Caco-2 (cell line): ENCODE measurements at regions not wholly inside any gene's neighbourhood (a gene's known extent, or its start where the extent isn't known, plus 50 kb on each side); places are given as distances from the start of the nearest gene placed in this dataset.

ENCODE experiments used
- BruUV-seq: library from RNA; stranded (reverse); fragments of 400-500 nt; replicated peaks from 2 replicates; lab custom pipeline; 2021; lab: Mats Ljungman, UMichigan
- CTCF ChIA-PET: fragments of 300-600 bp; sonication (Branson Sonifier 250); formaldehyde crosslinking; loops from one replicate; lab custom pipeline; 2022; ENCODE audit warnings: antibody characterized with exemption; lab: Charles Lee
- POLR2A ChIA-PET: fragments of 300-600 bp; sonication (Branson Sonifier 250); formaldehyde crosslinking; loops from one replicate; lab custom pipeline; 2022; ENCODE audit warnings: antibody characterized with exemption; lab: Charles Lee
- DNase-seq, 2 experiments: peaks; one replicate each; pipeline versions ENCODE4 v3.0.0 to v3.0.0-alpha.2; 2020 to 2022
- H3K27me3 ChIP-seq: replicated peaks from 2 replicates; pipeline ENCODE4 v1.6.0; 2011; ENCODE audit warnings: low read length; ENCODE audit not compliant: control insufficient read depth, insufficient read depth
- H3K36me3 ChIP-seq: 2 replicates; pipeline ENCODE4 v1.5.1; 2011; ENCODE audit warnings: low read length; ENCODE audit not compliant: control insufficient read depth, insufficient read depth
- H3K4me1 ChIP-seq: fragments of 250-450 bp; sonication (Bioruptor Pico); 2 replicates; pipeline ENCODE4 v1.5.1; 2020; ENCODE audit warnings: mild to moderate bottlenecking
- H3K4me3 ChIP-seq: 2 replicates; pipeline ENCODE4 v1.5.1; 2011; ENCODE audit warnings: low read depth, mild to moderate bottlenecking, control low read depth, low read length
- H3K9me3 ChIP-seq: fragments of 250-450 bp; sonication (Bioruptor Pico); 2 replicates; pipeline ENCODE4 v1.5.1; 2020; ENCODE audit warnings: mild to moderate bottlenecking, moderate library complexity
- H3K27ac Mint-ChIP-seq: one replicate; pipeline ENCODE4 v1.8.0; 2022; ENCODE audit warnings: mixed read lengths; ENCODE audit not compliant: unreplicated experiment
- H3K27me3 Mint-ChIP-seq: one replicate; pipeline ENCODE4 v1.8.0; 2022; ENCODE audit warnings: mixed read lengths; ENCODE audit not compliant: insufficient read depth, unreplicated experiment
- H3K36me3 Mint-ChIP-seq: one replicate; pipeline ENCODE4 v1.8.0; 2022; ENCODE audit warnings: mild to moderate bottlenecking, mixed read lengths; ENCODE audit not compliant: insufficient read depth, unreplicated experiment
- H3K4me1 Mint-ChIP-seq: one replicate; pipeline ENCODE4 v1.8.0; 2022; ENCODE audit warnings: low read depth, mixed read lengths; ENCODE audit not compliant: unreplicated experiment
- H3K4me3 Mint-ChIP-seq: one replicate; pipeline ENCODE4 v1.8.0; 2022; ENCODE audit warnings: mild to moderate bottlenecking, moderate library complexity, mixed read lengths; ENCODE audit not compliant: unreplicated experiment
- H3K9me3 Mint-ChIP-seq: one replicate; pipeline ENCODE4 v1.8.0; 2022; ENCODE audit warnings: mixed read lengths; ENCODE audit not compliant: unreplicated experiment
- intact Hi-C: fragments of 100-400 bp; cut with micrococcal nuclease; formaldehyde crosslinking; loops from one replicate; pipeline ENCODE4 v1.10.0; 2022; ENCODE audit not compliant: unreplicated experiment
- TF ChIP-seq, protein P1 (sequence below), 2 experiments: fragments of 200-600 bp in 1 of 2; IDR thresholded peaks; 1 replicate in 1 of 2; 2 replicates in 1 of 2; pipeline versions ENCODE4 v1.5.1 to v1.8.0; 2011 to 2022; ENCODE audit warnings: antibody characterized with exemption in 1 of 2, control low read depth in 1 of 2, inconsistent platforms in 1 of 2, low read depth in 1 of 2, low read length in 1 of 2, mild to moderate bottlenecking in 1 of 2, moderate library complexity in 1 of 2; ENCODE audit not compliant: insufficient read depth in 1 of 2, severe bottlenecking in 1 of 2, unreplicated experiment in 1 of 2

GRCh38 chr18:75116165-75116564, 92.8 kb downstream of the PTGR3 start:
- Mint-ChIP-seq H3K27ac (no peak overlapping the region), H3K4me3 (no peak overlapping the region), H3K27me3 (no peaks in the 10 kb centered on the region), H3K9me3 (no peaks in the 10 kb centered on the region), H3K4me1 (no peaks in the 10 kb centered on the region), H3K36me3 (no peaks in the 10 kb centered on the region)
- Histone ChIP-seq H3K9me3 (no peaks in the 10 kb centered on the region), H3K27me3 (no peaks in the 10 kb centered on the region), H3K4me3 (no peak overlapping the region), H3K4me1 (no peaks in the 10 kb centered on the region), H3K36me3 (no peaks in the 10 kb centered on the region)
- no TSS peak for BruUV-seq
- ChIA-PET CTCF (interaction anchor here (0.5 kb wide), 1 partner anchor 75 kb away, joined by 5 read pairs; no protein-coding TSS in a partner anchor), POLR2A (no interaction called here)
- TF ChIP-seq, protein P1, sequence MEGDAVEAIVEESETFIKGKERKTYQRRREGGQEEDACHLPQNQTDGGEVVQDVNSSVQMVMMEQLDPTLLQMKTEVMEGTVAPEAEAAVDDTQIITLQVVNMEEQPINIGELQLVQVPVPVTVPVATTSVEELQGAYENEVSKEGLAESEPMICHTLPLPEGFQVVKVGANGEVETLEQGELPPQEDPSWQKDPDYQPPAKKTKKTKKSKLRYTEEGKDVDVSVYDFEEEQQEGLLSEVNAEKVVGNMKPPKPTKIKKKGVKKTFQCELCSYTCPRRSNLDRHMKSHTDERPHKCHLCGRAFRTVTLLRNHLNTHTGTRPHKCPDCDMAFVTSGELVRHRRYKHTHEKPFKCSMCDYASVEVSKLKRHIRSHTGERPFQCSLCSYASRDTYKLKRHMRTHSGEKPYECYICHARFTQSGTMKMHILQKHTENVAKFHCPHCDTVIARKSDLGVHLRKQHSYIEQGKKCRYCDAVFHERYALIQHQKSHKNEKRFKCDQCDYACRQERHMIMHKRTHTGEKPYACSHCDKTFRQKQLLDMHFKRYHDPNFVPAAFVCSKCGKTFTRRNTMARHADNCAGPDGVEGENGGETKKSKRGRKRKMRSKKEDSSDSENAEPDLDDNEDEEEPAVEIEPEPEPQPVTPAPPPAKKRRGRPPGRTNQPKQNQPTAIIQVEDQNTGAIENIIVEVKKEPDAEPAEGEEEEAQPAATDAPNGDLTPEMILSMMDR (IDR thresholded peaks at IDR 0.05; ENCODE audit: insufficient read depth in 1 of 2, low read depth in 1 of 2, low read length in 1 of 2, severe bottlenecking in 1 of 2, unreplicated experiment in 1 of 2) = no peak
- no peak for DNase-seq
- intact Hi-C loops = no loop called here

DNA sequence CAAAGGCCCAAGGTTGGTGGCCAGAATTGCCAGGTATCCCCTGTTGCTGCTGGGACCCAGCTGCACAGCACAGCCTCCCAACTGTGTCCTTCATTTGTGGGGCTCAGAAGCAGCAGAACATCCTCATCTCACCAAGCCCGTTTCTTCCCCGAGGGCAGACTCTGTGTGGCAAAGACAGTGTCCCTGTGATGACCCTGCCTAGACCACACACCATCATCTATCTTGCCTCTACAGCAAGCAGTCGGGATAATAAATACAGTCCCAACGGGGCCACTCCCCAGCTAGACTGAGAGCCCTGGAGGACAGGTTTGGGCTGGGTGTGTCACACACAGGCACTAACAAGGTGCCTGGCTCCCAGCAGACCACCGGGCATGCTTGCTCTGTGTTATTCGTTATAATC, 93.4 kb downstream of the PTGR3 start:
- no peaks in the 10 kb centered on the region for H3K9me3 Mint-ChIP-seq
- Histone ChIP-seq H3K9me3 (no peaks in the 10 kb centered on the region), H3K4me3 (no peak overlapping the region), H3K27me3 (no peaks in the 10 kb centered on the region), H3K4me1 (no peaks in the 10 kb centered on the region), H3K36me3 (no peaks in the 10 kb centered on the region)
- no peaks in the 10 kb centered on the region for H3K36me3 Mint-ChIP-seq
- TF ChIP-seq, protein P1 (IDR thresholded peaks at IDR 0.05; ENCODE audit: insufficient read depth in 1 of 2, low read depth in 1 of 2, low read length in 1 of 2, severe bottlenecking in 1 of 2, unreplicated experiment in 1 of 2) = no peak
- intact Hi-C loops = no loop called here
- BruUV-seq = no TSS peak
- H3K27me3 Mint-ChIP-seq = no peaks in the 10 kb centered on the region
- ChIA-PET CTCF (no interaction called here), POLR2A (no interaction called here)
- no peak for DNase-seq
- no peak overlapping the region for H3K27ac Mint-ChIP-seq
- H3K4me1 Mint-ChIP-seq = no peaks in the 10 kb centered on the region
- no peak overlapping the region for H3K4me3 Mint-ChIP-seq
